Transverse colon (tissue), 4 donors: ENCODE measurements at regions not wholly inside any gene's neighbourhood (a gene's known extent, or its start where the extent isn't known, plus 50 kb on each side); places are given as distances from the start of the nearest gene placed in this dataset.

ENCODE experiments used
- DNase-seq: peaks from one replicate; pipeline ENCODE4 v3.0.0-alpha.2; 2019
- H3K27ac ChIP-seq, 4 donors: fragments of 200-600 bp; sonication (generic); 2 replicates each; pipeline ENCODE4 v1.5.1; 2016 to 2018; ENCODE audit warnings: inconsistent platforms in 4 of 4
- H3K27me3 ChIP-seq: fragments of 200-600 bp; sonication (generic); 2 replicates; pipeline ENCODE4 v1.5.1; 2017; ENCODE audit warnings: inconsistent platforms
- H3K36me3 ChIP-seq, 4 donors: fragments of 200-600 bp; sonication (generic); 2 replicates each; pipeline ENCODE4 v1.5.1; 2017 to 2019; ENCODE audit warnings: inconsistent platforms in 4 of 4
- H3K4me1 ChIP-seq, 4 donors: fragments of 200-600 bp; sonication (generic); 2 replicates each; pipeline ENCODE4 v1.5.1; 2017 to 2020; ENCODE audit warnings: inconsistent platforms in 4 of 4
- H3K4me3 ChIP-seq, 4 donors: fragments of 200-600 bp; sonication (generic); 1 replicate in 1 of 4; 2 replicates in 3 of 4; pipeline versions ENCODE4 v1.5.1 to v1.6.1; 2017 to 2019; ENCODE audit warnings: inconsistent platforms in 4 of 4
- H3K9me3 ChIP-seq, 2 donors: fragments of 200-600 bp; sonication (generic); 2 replicates each; pipeline ENCODE4 v1.5.1; 2017 to 2019; ENCODE audit warnings: inconsistent platforms in 2 of 2
- EP300 ChIP-seq: sonication (generic); formaldehyde crosslinking; IDR thresholded peaks from one replicate; pipeline ENCODE4 v1.6.1; 2017; ENCODE audit warnings: antibody characterized with exemption, low read depth
- POLR2A ChIP-seq: fragments of 450-650 bp; IDR thresholded peaks from one replicate; pipeline ENCODE4 v1.6.1; 2016; ENCODE audit warnings: antibody characterized with exemption, mild to moderate bottlenecking, moderate library complexity
- POLR2AphosphoS5 ChIP-seq, 3 donors: sonication (generic); formaldehyde crosslinking; IDR thresholded peaks; one replicate each; pipeline ENCODE4 v1.6.1; 2016; ENCODE audit warnings: antibody characterized with exemption in 3 of 3
- WGBS, 2 donors: methylation state at CpG; one replicate each; pipeline ENCODE4 v1.1.5; 2018; ENCODE audit warnings: low coverage in 1 of 2; 5-methylcytosine and 5-hydroxymethylcytosine counted together
- in situ Hi-C, 4 donors: fragments of 200-750 bp; cut with MboI; loops; one replicate each; pipeline versions ENCODE4 v1.15.0 to v1.15.1; 2017; ENCODE audit warnings: low sequenced_read_pairs in 3 of 4, low pct_ligation_motif_present in 1 of 4, low pct_unique_long_range_greater_than_20kb in 1 of 4
- intact Hi-C: fragments of 100-400 bp; cut with DNase I; formaldehyde crosslinking; loops from one replicate; pipeline ENCODE4 v1.15.1; 2023; ENCODE audit warnings: low total_unique reads
- TF ChIP-seq, protein P1 (sequence below), 5 experiments: fragments of 200-600 bp in 3 of 5; fragments of 450-650 bp in 2 of 5; sonication (generic) in 3 of 5; IDR thresholded peaks; 1 replicate in 2 of 5; 2 replicates in 3 of 5; pipeline ENCODE4 v1.5.1; 2016 to 2017; ENCODE audit warnings: antibody characterized with exemption in 5 of 5, inconsistent platforms in 3 of 5, mild to moderate bottlenecking in 2 of 5, moderate library complexity in 1 of 5

DNA sequence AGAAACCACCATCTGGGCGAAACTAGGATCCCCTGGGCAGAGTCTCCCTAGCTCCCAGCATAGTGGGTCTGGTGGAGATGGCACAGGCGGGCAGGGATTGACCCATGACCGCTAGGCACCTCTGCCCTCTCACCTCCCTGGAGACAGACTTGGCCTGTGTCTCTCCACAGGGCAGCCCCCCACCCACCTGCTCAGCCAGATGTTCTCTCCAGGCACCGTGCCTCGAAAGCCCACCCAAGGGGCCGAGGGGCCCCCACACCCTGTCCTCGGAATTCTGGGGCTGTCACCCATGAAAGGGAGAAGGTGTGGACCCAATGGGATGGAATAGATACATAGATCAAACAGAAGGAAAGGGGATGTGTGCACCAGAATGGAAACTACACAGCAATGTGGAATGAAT is 229.1 kb upstream of the RTL1 start:
- no peak for TF ChIP-seq POLR2A
- TF ChIP-seq POLR2AphosphoS5 (IDR thresholded peaks at IDR 0.05), result no peak
- TF ChIP-seq, protein P1, sequence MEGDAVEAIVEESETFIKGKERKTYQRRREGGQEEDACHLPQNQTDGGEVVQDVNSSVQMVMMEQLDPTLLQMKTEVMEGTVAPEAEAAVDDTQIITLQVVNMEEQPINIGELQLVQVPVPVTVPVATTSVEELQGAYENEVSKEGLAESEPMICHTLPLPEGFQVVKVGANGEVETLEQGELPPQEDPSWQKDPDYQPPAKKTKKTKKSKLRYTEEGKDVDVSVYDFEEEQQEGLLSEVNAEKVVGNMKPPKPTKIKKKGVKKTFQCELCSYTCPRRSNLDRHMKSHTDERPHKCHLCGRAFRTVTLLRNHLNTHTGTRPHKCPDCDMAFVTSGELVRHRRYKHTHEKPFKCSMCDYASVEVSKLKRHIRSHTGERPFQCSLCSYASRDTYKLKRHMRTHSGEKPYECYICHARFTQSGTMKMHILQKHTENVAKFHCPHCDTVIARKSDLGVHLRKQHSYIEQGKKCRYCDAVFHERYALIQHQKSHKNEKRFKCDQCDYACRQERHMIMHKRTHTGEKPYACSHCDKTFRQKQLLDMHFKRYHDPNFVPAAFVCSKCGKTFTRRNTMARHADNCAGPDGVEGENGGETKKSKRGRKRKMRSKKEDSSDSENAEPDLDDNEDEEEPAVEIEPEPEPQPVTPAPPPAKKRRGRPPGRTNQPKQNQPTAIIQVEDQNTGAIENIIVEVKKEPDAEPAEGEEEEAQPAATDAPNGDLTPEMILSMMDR (IDR thresholded peaks at IDR 0.05), result no peak
- TF ChIP-seq EP300, result no peak
- intact Hi-C loops, result no loop called here
- no peak overlapping the region for H3K4me3 ChIP-seq
- no peaks in the 10 kb centered on the region for H3K4me1 ChIP-seq
- in situ Hi-C loops, result no loop called here
- H3K36me3 ChIP-seq, result no peaks in the 10 kb centered on the region
- H3K9me3 ChIP-seq, result no peaks in the 10 kb centered on the region
- no peak overlapping the region for H3K27ac ChIP-seq
- 47 to 82% methylated on average over 4 to 6 of the region's 7 CpGs for WGBS, 2 donors
- no peak for DNase-seq
- no peaks in the 10 kb centered on the region for H3K27me3 ChIP-seq

GRCh38 chr14:101133068-101133467 is 229.5 kb upstream of the RTL1 start:
- no peaks in the 10 kb centered on the region for H3K36me3 ChIP-seq
- no peak overlapping the region for H3K27ac ChIP-seq
- in situ Hi-C loops (no loop called here), intact Hi-C loops (no loop called here)
- DNase-seq, result no peak
- TF ChIP-seq POLR2A, result no peak
- TF ChIP-seq POLR2AphosphoS5 (IDR thresholded peaks at IDR 0.05), result no peak
- no peak for TF ChIP-seq EP300
- TF ChIP-seq, protein P1 (IDR thresholded peaks at IDR 0.05), result no peak
- no peaks in the 10 kb centered on the region for H3K27me3 ChIP-seq
- no peaks in the 10 kb centered on the region for H3K9me3 ChIP-seq
- no peaks in the 10 kb centered on the region for H3K4me1 ChIP-seq
- 83% methylated on average over 8 of the region's 8 CpGs; no CpG with 5 or more reads in 1 of the 2 donors for WGBS, 2 donors
- no peak overlapping the region for H3K4me3 ChIP-seq

DNA sequence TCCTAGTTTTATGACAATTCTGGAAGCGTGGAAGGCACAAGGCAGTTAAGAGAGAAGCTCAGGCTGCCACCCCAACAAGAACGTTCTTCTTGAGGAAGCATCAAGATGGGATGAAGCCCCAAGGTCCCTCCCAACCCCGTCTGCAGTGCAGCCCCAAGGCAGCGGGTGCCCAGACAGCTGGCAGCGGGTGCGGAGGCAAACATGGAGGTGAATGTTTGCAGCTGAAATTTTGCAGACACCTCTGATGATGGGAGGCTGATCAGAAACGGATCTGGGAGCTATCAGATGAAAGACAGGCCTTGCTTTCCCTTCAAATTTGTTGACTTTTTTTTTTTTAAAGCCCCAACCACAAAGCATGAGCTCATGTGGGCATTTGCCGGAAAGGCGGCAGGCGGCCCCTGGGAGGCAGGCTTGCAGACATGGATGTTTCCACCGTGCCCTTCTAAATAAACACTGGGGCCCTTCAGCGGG is 230.7 kb upstream of the RTL1 start:
- no peaks in the 10 kb centered on the region for H3K9me3 ChIP-seq
- DNase-seq, result no peak
- H3K36me3 ChIP-seq, result no peaks in the 10 kb centered on the region
- H3K27ac ChIP-seq, result no peak overlapping the region
- intact Hi-C loops (no loop called here), in situ Hi-C loops (no loop called here)
- H3K27me3 ChIP-seq, result no peaks in the 10 kb centered on the region
- H3K4me1 ChIP-seq, result no peaks in the 10 kb centered on the region
- TF ChIP-seq EP300 (no peak), POLR2AphosphoS5 (IDR thresholded peaks at IDR 0.05) (no peak), POLR2A (no peak)
- TF ChIP-seq, protein P1 (IDR thresholded peaks at IDR 0.05), result no peak
- WGBS, 2 donors, result 34 to 60% methylated on average over 7 to 12 of the region's 12 CpGs
- H3K4me3 ChIP-seq, result no peak overlapping the region

GRCh38 chr14:101134851-101135433 is 231.4 kb upstream of the RTL1 start:
- Histone ChIP-seq H3K27ac (no peak overlapping the region), H3K4me1 (no peaks in the 10 kb centered on the region), H3K36me3 (no peaks in the 10 kb centered on the region), H3K4me3 (no peak overlapping the region), H3K9me3 (no peaks in the 10 kb centered on the region), H3K27me3 (no peaks in the 10 kb centered on the region)
- in situ Hi-C loops, result no loop called here
- intact Hi-C loops, result no loop called here
- no peak for DNase-seq
- 61 to 74% methylated on average over 3 to 12 of the region's 13 CpGs for WGBS, 2 donors
- TF ChIP-seq POLR2AphosphoS5 (IDR thresholded peaks at IDR 0.05) (no peak), POLR2A (no peak), EP300 (no peak)
- TF ChIP-seq, protein P1 (IDR thresholded peaks at IDR 0.05), result no peak
